ENCODE measurements at regions not wholly inside any gene's neighbourhood (a gene's known extent, or its start where the extent isn't known, plus 50 kb on each side); places are given as distances from the start of the nearest gene placed in this dataset.

- no peak for DNase-seq (ENCODE audit: low read depth in 2 of 2)
These were observed 66.6 kb upstream of the TLE3 start for GRCh38 chr15:70164156-70164900.

- no peak for DNase-seq (ENCODE audit: low read depth in 2 of 2)
These were observed 63.3 kb upstream of the TLE3 start for GRCh38 chr15:70160803-70161565.

GRCh38 chr15:70160267-70160666 is 62.5 kb upstream of the TLE3 start:
- no peak for DNase-seq (ENCODE audit: low read depth in 2 of 2)

GRCh38 chr15:70159713-70160009 is 61.9 kb upstream of the TLE3 start:
- no peak for DNase-seq (ENCODE audit: low read depth in 2 of 2)

GRCh38 chr15:70159001-70159712 is 61.4 kb upstream of the TLE3 start:
- no peak for DNase-seq (ENCODE audit: low read depth in 2 of 2)

- no peak for DNase-seq (ENCODE audit: low read depth in 2 of 2)
These were observed 60.7 kb upstream of the TLE3 start for GRCh38 chr15:70158309-70159000.

GRCh38 chr15:70156671-70157271 is 59.1 kb upstream of the TLE3 start:
- no peak for DNase-seq (ENCODE audit: low read depth in 2 of 2)

GRCh38 chr15:70154718-70155347 is 57.1 kb upstream of the TLE3 start:
- no peak for DNase-seq (ENCODE audit: low read depth in 2 of 2)

GRCh38 chr15:70153921-70154717 is 56.4 kb upstream of the TLE3 start:
- DNase-seq (ENCODE audit: low read depth in 2 of 2), result no peak

GRCh38 chr15:70152070-70152480 is 54.4 kb upstream of the TLE3 start:
- DNase-seq (ENCODE audit: low read depth in 2 of 2), result no peak

- DNase-seq (ENCODE audit: low read depth in 2 of 2), result no peak
These were observed 53.7 kb upstream of the TLE3 start for GRCh38 chr15:70151462-70151861.

GRCh38 chr15:70151003-70151402 is 53.3 kb upstream of the TLE3 start:
- DNase-seq (ENCODE audit: low read depth in 2 of 2), result no peak

GRCh38 chr15:70150405-70150747 is 52.7 kb upstream of the TLE3 start:
- no peak for DNase-seq (ENCODE audit: low read depth in 2 of 2)

GRCh38 chr15:70149667-70150404 is 52.1 kb upstream of the TLE3 start:
- no peak for DNase-seq (ENCODE audit: low read depth in 2 of 2)

GRCh38 chr15:70147778-70148177 is 50.1 kb upstream of the TLE3 start:
- no peak for DNase-seq (ENCODE audit: low read depth in 2 of 2)

Data from stimulated activated CD4-positive, alpha-beta T cell treated with anti-CD3 and anti-CD28 coated beads, Interleukin-1b, Interleukin-23, amount 100 ng/mL, for 1 hour (primary cell).